ENCODE measurements at regions not wholly inside any gene's neighbourhood (a gene's known extent, or its start where the extent isn't known, plus 50 kb on each side); places are given as distances from the start of the nearest gene placed in this dataset.
A peak's percentile ranks its signal among the peaks of the same experiment; 100 is the strongest.
"Not testable (repeated sequence)": the region's sequence is repeated elsewhere in the genome, so short reads cannot be mapped to it uniquely, and the experiment has no call there.

- H3K4me3 ChIP-seq (ENCODE audit: control insufficient read depth, low read depth, low read length) = no peak overlapping the region
- DNase-seq (ENCODE audit: low read depth) = no peak
- TF ChIP-seq CTCF (conservative IDR thresholded peaks at IDR 0.05; ENCODE audit: control insufficient read depth, insufficient read depth, low read depth, low read length) = no peak
Measured at GRCh38 chr5:124831687-124832240, 85.3 kb upstream of the ZNF608 start.

GRCh38 chr5:124832510-124832909, 86.1 kb upstream of the ZNF608 start:
- no peak overlapping the region for H3K4me3 ChIP-seq (ENCODE audit: control insufficient read depth, low read depth, low read length)
- no peak for TF ChIP-seq CTCF (conservative IDR thresholded peaks at IDR 0.05; ENCODE audit: control insufficient read depth, insufficient read depth, low read depth, low read length)
- no peak for DNase-seq (ENCODE audit: low read depth)

DNA sequence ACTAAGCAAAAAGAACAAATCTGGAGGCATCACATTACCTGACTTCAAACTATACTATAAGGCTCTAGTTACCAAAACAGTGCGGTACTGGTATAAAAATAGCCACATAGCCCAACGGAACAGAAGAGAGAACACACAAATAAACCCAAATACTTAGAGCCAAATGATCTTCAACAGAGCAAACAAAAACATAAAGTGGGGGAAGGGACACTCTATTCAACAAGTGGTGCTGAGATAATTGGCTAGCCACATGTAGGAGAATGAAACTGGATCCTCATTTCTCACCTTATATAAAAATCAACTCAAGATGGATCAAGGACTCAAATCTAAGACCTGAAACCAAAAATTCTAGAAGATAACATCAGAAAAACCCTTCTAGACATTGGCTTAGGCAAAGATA, 89.9 kb upstream of the ZNF608 start:
- H3K4me3 ChIP-seq (ENCODE audit: control insufficient read depth, low read depth, low read length); DNase-seq (ENCODE audit: low read depth): not testable (repeated sequence)

- no peak overlapping the region for H3K4me3 ChIP-seq (ENCODE audit: control insufficient read depth, low read depth, low read length)
- peak; percentile 66 for DNase-seq (ENCODE audit: low read depth)
- TF ChIP-seq CTCF (conservative IDR thresholded peaks at IDR 0.05; ENCODE audit: control insufficient read depth, insufficient read depth, low read depth, low read length) = no peak
Measured at GRCh38 chr5:124839371-124839998, 93.0 kb upstream of the ZNF608 start.

- no peak for DNase-seq (ENCODE audit: low read depth)
- TF ChIP-seq CTCF (conservative IDR thresholded peaks at IDR 0.05; ENCODE audit: control insufficient read depth, insufficient read depth, low read depth, low read length) = no peak
- no peak overlapping the region for H3K4me3 ChIP-seq (ENCODE audit: control insufficient read depth, low read depth, low read length)
Measured at GRCh38 chr5:124841829-124842712, 95.6 kb upstream of the ZNF608 start.

DNA sequence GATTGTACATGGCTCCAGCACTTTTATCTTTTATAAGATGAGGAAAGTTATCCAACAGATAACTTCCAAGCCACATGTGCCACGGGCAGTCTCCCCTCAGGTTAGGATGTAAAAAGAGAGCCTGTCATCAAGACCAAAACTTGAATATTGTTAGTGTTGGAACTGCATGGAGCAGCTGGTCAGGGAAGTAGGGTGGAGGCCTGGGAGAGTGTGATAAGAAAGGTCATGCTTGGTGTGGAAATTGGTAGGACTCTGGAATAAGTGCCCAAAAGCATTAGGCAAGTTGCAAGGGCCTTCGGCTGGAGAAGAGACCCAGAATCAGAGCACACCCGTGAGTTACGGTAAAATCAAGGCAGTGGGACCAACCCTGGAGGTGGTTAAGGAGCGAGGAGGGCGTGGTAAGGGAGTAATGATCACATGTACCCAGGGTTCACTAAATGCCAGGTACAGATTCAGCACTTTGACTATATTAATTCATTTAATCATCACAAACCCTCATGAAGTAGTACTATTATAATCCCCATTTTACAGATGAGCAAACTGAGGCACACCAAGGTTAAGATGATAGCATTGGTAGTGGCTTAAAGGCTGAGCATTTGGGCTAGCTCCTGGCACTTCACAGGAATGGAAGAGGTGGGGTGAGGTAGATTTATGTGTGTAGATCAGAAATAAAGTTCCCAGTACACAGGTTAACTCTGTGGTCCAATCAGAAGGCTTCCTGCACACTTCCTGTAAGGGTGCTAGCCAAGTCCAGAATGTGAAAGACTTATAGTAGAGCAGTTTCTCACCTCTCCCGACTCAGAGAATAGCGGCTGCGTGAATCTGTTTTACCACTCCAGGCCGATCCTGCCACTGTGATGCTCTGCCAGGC, 96.5 kb upstream of the ZNF608 start:
- H3K4me3 ChIP-seq (ENCODE audit: control insufficient read depth, low read depth, low read length) = no peak overlapping the region
- no peak for DNase-seq (ENCODE audit: low read depth)
- TF ChIP-seq CTCF (conservative IDR thresholded peaks at IDR 0.05; ENCODE audit: control insufficient read depth, insufficient read depth, low read depth, low read length) = no peak

Measured in fibroblast of mammary gland (primary cell).